Left kidney (tissue), 1 donor: ENCODE measurements at regions not wholly inside any gene's neighbourhood (a gene's known extent, or its start where the extent isn't known, plus 50 kb on each side); places are given as distances from the start of the nearest gene placed in this dataset.
A peak's percentile ranks its signal among the peaks of the same experiment; 100 is the strongest.
"Not testable (repeated sequence)": the region's sequence is repeated elsewhere in the genome, so short reads cannot be mapped to it uniquely, and the experiment has no call there.

Experiments used
- DNase-seq: peaks from one replicate; pipeline ENCODE4 v3.0.0-alpha.2; 2013

- no peak for DNase-seq
These were observed 54.9 kb upstream of the NLGN1 start for GRCh38 chr3:173342679-173343078.

DNA sequence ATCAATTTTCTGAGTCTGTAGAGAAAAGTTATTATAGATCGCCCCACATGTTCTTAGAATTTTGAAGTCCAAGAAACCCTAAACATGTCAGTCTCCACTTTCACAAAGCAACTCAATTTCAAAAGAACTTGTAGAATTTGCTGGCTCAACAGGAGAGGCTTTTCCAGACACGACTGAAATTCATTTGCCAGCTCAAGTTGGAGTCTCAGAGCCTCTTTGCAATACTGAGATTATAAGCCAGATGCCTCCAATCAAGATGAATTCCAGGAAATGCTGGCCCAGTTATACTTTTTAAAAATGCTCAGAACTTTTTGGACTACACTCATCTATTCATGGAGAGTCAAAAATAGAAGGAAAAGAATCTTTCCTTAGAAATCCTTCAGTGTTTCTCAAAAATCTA lies 56.9 kb upstream of the NLGN1 start:
- DNase-seq, result no peak

GRCh38 chr3:173336261-173336660 lies 61.3 kb upstream of the NLGN1 start:
- no peak for DNase-seq

DNA sequence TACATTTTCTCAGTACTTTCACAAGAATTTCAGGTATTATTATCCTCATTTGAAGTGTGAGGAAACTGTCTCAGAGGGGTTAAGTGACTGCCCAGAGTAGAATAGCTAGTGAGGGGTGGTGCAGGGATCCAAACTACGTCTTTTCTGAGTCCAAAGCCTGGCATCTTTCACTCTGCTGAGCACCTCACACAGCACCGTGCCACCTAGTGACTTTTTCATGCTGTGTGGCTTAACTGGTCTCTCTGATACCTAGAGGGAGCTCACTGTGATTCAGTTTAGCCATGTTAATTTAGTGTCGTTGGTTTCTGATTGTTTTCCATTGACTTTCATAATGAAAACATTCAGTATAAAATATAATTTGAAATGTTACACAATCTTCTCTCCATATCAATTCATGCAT lies 91.4 kb upstream of the NLGN1 start:
- no peak for DNase-seq

DNA sequence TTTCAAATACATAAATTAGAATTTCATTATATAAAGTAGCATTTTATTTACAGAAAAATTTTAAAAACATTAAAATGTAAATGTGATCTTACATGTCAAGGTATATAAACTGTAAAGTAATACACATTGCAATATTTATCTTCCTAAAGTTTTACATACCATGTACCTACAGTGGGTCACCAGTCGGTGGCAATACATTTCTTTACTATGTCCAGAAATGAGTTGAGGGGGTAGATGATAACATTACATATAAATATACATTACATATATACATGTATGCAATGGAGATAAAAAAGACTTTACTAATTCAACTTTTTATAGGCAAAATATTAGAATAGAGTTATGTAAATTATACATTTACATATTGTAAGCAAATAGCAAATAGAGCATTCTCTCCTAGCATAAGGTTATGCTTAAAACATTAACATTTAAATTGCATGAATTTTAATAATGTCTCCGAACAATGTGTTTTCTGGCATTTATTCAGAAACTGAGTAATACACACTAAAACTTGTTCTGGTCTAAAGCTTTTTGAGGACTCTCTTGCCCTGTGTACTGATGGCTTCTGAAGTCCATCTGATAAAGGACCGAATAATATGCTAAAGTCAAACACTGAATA lies 93.3 kb upstream of the NLGN1 start:
- no peak for DNase-seq

DNA sequence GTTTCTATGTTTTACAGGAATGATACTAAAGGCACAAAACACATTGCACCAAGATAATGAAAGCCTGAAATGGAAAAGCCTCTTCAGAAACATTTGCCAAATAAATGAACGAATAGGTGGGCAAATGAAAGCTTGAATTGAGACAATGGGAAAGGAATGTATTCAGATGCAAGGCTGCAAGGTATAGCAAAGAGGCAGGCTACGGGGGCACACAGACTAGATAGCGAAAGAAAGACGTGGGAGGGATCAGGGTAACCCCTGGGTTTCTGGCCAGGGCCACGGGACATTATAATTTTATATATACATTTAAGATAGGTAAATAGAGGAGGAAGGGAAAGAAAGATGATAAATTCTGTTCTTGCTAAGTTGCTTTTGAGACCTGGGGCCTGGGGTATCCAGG lies 95.9 kb upstream of the NLGN1 start:
- DNase-seq, result no peak

- no peak for DNase-seq
These were observed 108.5 kb upstream of the NLGN1 start for GRCh38 chr3:173289072-173289471.

DNA sequence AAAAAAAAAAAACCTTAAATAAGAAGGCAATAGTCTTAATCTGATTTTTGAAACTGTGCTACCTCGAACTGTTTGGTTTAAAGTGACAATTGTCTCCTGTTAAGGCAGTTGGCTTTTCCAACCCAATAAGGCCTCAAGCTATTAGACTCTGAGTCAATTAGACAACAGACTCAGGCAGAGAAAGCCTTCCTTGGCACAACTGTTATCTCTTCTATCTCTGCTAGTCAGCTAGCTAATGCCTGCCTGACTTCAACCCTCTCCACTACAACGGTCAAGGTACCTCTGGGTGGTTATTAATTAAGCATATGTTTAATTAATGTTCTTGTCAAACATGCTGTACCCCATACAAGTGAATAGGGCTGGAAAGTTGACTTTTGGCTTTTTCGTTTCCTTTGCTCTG lies 110.2 kb upstream of the NLGN1 start:
- DNase-seq, result peak; percentile 2

- not testable (repeated sequence) for DNase-seq
These were observed 111.0 kb upstream of the NLGN1 start for GRCh38 chr3:173286507-173286906.

GRCh38 chr3:173284301-173284700 lies 113.2 kb upstream of the NLGN1 start:
- DNase-seq, result no peak

DNA sequence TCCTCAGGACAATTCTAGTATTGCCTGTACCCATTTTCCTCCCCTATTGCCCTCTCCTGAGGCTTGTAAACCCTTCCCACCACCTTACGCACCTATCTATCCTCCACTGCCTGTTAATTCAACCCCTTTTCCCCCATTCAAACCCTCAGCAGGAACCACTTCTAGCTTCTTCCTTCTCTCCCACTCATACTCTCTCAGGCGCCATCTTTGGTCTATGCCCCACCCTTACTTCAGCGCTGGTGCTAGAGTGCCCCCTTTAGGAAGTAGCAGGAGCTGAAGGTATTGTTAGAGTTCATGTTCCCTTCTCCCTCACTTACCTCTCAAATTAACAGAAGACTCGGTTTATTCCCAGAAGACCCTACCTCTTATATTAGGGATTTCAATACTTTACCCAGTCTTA lies 121.8 kb upstream of the NLGN1 start:
- no peak for DNase-seq

GRCh38 chr3:173273838-173274237 lies 123.7 kb upstream of the NLGN1 start:
- DNase-seq, result no peak

DNA sequence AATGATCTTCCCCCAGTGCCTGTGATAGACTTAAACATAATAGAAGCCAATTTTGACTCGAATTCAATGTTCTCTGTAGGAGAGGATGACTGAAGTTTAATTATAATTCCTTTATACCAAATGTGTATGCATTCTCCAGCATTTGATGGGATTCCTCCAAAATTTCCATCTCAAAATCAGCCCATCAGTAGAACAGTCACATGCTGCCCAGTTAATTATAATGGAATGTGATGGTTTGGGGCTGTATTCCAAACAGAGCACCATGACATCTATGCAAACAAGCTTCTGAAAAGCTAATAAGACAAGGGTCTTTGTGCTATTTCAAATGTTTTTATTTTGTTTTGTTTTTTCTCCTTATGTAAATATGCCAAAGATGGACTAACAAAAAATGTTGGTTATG lies 127.7 kb upstream of the SPATA16 start:
- DNase-seq, result no peak

GRCh38 chr3:173267716-173268115 lies 126.7 kb upstream of the SPATA16 start:
- DNase-seq, result no peak

GRCh38 chr3:173266441-173266840 lies 125.4 kb upstream of the SPATA16 start:
- no peak for DNase-seq

- DNase-seq, result peak; percentile 7
These were observed 117.7 kb upstream of the SPATA16 start for GRCh38 chr3:173258697-173259096.

GRCh38 chr3:173257797-173258196 lies 116.8 kb upstream of the SPATA16 start:
- no peak for DNase-seq

DNA sequence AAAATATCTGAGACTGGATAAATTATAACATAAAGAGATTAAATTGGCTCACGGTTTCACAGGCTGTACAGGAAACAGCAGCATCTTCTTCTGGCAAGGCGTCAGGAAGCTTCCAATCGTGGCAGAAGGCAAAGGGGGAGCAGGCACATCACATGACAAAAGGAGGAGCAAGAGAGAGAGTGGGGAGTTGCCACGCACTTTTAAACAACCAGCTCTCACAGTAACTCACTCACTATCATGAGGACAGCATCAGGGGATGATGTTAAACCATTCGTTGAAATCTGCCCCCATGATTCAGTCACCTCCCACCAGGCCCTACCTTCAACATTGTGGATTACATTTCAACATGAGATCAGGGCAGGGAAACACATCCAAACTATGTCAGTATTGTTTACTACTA lies 114.5 kb upstream of the SPATA16 start:
- no peak for DNase-seq

- DNase-seq, result no peak
These were observed 112.4 kb upstream of the SPATA16 start for GRCh38 chr3:173253471-173253870.

DNA sequence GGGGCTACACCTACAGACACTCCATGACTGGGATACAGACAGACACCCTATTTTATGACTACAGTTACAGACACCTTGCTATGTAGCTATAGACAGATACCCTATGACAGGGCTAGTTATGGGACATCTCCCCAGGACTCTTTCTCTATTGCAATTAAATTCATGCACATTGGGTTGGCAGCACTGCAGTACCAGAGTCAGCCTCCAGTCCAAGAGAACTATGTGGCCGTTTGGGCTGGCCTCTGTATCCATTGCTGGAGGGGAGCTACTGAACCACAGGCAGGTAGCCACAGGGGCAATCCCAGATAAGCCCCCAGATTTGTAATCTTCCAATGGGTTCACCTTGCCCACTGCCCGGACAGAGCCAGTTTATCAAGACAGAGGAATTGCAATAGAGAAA lies 108.4 kb upstream of the SPATA16 start:
- DNase-seq, result no peak

DNA sequence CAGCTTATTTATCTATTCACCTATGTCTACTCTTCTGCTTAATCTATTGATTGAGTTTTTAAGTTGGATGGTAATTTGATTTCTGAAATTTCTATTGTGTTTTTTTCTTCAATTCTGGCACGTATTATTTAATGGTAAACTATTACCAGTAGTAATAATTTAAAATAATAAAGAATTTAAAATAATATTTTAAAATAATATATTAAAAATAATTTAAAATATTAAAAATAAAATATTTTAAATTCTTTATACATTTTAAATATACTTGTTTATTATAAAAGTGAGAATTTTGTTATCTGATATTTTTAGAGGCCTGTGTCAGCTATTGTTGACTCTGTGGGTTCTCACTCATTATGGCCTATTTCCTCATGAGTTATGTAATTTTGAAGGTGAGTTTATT lies 100.7 kb upstream of the SPATA16 start:
- no peak for DNase-seq

DNA sequence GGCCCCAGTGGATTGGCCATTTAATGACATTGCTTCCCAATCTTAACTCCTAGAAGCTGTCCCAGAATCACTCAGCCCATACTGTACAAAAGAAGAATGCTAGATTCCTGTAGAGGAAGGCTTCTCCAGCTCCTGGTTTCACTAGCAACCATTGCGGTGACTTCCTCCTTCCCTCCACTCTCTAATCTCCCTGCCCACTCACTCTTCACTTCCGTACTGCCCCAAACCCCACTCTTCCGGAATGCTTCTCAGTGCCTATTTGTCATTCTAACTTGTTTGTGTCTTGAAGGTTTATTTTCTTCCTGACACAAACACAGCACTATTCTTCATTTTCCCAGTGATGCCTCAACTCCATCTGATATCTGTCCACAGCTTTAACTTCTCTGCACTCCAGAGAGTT lies 97.1 kb upstream of the SPATA16 start:
- no peak for DNase-seq

GRCh38 chr3:173225351-173225750 lies 84.3 kb upstream of the SPATA16 start:
- DNase-seq, result no peak

DNA sequence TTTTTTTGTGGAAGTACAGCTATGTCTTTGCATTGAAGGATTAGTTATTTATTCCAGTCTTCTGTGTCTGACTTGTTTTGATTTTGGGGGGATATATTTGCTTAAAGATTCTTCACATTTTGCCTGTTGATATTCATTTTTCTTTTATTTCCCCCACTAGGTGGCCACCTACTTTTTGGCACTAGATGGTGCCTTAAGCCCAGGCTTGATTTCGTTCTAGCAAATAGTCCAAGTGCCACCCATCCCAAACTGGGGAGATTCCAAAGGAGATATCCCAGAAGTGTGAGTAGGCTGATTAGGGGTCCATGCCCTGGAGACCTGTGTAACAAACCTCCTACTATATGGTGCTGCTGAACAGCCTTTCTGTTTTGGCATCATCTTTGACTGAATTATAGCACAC lies 80.0 kb upstream of the SPATA16 start:
- no peak for DNase-seq

DNA sequence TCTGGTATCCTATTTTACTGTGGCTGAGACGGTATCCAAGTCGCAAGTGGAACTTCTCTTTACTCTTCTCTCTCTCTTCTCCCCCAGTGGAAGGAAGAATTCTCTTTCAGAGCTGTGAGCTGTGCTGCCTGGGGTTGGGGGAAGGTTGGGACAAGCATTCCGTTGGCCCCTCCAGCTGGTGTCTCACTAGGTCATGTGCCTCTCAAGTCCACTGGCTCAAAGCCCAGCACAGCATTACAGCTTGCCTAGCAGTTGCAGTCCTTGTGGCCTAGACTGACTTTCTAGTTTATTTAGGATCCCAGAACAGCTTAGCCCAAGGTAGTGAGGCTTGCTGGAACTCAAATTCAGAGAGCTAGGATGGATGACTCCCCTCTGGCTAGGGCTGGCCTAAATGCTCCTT lies 76.1 kb upstream of the SPATA16 start:
- no peak for DNase-seq
